Epithelial cell of esophagus (primary cell): ENCODE measurements at regions not wholly inside any gene's neighbourhood (a gene's known extent, or its start where the extent isn't known, plus 50 kb on each side); places are given as distances from the start of the nearest gene placed in this dataset.

ENCODE experiments used
- DNase-seq: peaks from one replicate; pipeline ENCODE4 v3.0.0; 2010; ENCODE audit warnings: low read depth
- H3K4me3 ChIP-seq: 2 replicates; pipeline ENCODE4 v1.5.1; 2011; ENCODE audit warnings: mild to moderate bottlenecking, low read length, control low read depth
- CTCF ChIP-seq: IDR thresholded peaks from 2 replicates; pipeline ENCODE4 v1.5.1; 2011; ENCODE audit warnings: low read depth, mild to moderate bottlenecking, low read length, control low read depth, inconsistent platforms; ENCODE audit not compliant: insufficient read depth; ENCODE audit errors: missing control alignments

- no peak overlapping the region for H3K4me3 ChIP-seq
- no peak for DNase-seq
- no peak for TF ChIP-seq CTCF
Measured at GRCh38 chr2:180075870-180076269, 68.8 kb upstream of the CWC22 start.

GRCh38 chr2:180071797-180072196 is 64.7 kb upstream of the CWC22 start:
- no peak for TF ChIP-seq CTCF
- no peak overlapping the region for H3K4me3 ChIP-seq

DNA sequence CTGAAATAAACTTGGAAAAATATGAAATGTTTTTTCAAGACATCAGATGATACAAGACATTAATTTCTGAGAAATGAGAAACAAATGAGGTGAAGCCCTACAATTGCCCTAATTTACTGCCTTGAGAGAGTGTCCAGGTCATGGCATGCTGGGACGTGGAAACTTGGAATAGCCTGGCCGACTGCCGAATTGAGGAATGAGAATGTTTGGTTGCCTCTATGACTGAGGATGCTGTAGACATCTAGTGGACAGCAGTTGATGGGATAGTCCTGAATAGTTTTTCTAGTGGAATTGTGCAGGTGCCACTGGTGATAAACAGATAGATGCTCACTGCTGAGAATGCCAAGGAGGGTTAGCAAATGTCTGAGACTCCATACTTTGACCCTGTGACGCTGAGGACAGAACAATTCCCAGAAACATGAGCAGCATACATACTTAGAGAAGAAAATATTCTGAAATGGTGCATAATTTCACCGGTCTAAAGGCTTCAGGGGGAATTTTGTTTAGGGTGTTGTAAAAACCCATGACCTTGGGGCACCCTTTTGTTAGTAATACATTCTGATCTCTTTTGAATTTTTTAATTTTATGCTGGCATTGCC is 56.5 kb upstream of the CWC22 start:
- no peak overlapping the region for H3K4me3 ChIP-seq
- TF ChIP-seq CTCF: no peak
- DNase-seq: no peak

More at GRCh38 chr2:180071797-180072196, 64.7 kb upstream of the CWC22 start:
- DNase-seq: no peak

DNA sequence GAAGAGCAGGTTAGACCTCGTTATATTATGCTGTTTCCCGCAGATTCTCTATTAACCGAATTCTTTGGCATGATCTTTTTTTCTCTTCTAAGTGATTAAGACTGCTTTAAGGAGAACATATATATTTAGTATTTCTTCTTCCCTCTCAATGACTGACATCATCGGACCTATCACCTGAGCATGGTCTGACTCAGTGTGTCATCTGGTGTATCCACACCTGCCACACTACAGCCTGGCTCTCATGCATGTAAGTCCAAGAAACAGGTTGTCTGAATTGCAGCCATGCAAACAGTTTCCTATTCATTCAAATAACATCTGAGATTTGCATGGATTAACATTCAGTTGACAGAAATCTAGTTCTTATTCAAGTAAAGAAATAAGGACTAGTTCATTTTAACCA is 55.1 kb upstream of the CWC22 start:
- H3K4me3 ChIP-seq: no peak overlapping the region
- DNase-seq: peak; percentile 37
- TF ChIP-seq CTCF: no peak

GRCh38 chr2:180061546-180061945 is 54.4 kb upstream of the CWC22 start:
- no peak for TF ChIP-seq CTCF
- DNase-seq: no peak
- no peak overlapping the region for H3K4me3 ChIP-seq

DNA sequence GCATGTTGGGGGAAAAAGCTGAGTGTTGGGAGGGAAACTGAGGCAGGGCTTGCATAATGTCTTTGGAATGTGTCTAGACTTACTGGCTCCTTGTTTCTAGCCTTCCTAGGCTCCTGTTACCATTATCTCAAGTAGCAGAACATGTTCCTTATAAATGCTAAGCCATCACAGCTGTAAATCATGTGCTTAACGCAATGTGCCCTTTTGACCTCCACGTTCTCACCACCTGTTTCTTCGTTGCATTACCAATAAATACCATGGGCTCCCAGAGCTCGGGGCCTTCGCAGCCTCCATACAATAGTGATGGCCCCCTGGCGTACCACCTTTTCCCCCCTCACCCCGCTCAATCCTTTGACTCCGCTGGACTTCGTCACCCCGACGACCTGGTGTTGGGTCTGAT is 54.0 kb upstream of the CWC22 start:
- DNase-seq: no peak
- TF ChIP-seq CTCF: no peak
- H3K4me3 ChIP-seq: no peak overlapping the region

DNA sequence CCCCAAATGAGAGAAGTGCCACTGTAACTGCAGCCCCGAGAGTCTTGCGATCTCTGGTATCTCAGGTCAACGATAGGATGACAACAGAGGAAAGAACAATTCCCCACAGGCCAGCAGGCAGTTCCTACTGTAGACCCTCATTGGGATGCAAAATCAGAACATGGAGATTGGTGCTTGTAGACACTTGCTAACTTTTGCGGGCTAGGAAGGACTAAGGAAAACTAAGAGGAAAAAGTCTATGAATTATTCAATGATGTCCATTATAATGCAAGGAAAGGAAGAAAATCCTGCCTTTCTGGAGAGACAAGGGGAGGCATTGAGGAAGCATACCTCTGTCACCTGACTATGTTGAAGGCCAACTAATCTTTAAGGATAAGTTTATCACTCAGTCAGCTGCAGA is 51.9 kb upstream of the CWC22 start:
- no peak for TF ChIP-seq CTCF
- no peak for DNase-seq

More for the DNA sequence above, 51.9 kb upstream of the CWC22 start:
- no peak overlapping the region for H3K4me3 ChIP-seq
